Umbilical cord (tissue), 1 donor: ENCODE measurements at regions not wholly inside any gene's neighbourhood (a gene's known extent, or its start where the extent isn't known, plus 50 kb on each side); places are given as distances from the start of the nearest gene placed in this dataset.

Source experiments
- DNase-seq: peaks from one replicate; pipeline ENCODE4 v3.0.0-alpha.2; 2015; ENCODE audit warnings: low spot score

DNA sequence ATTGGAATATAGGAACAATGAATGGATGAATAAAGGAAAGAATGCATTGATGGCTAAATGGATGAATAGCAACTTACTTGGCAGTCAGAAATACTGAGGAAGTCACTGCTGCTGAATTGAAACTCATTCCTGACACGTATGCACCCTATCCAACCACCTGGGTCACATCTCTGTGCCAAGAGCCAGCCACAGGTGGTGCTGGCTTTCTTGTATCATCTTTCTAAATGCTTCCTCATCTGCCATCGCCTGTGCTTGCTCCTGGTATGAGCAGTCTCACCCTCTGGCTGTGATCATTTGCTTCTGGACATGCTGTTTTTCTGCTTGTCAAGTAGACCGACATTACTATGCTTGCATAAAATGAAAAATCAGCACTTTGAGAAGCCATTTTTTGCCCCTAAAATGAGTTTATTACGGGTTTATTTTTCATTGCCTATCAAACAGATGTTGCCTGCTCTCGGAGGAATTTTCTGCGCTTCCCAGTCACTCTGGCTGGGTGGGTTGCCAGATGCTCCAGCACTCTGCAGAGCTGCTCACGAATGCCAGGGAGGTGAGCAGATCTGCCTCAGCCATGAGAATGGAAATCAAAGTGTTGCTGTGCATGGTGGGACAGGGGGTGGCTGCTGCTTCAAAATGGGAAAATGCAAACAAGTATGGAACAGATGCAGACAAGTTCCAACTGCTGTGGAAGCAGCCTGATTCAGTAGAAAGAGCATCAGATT lies 1349.6 kb upstream of the CDH8 start:
- no peak for DNase-seq

DNA sequence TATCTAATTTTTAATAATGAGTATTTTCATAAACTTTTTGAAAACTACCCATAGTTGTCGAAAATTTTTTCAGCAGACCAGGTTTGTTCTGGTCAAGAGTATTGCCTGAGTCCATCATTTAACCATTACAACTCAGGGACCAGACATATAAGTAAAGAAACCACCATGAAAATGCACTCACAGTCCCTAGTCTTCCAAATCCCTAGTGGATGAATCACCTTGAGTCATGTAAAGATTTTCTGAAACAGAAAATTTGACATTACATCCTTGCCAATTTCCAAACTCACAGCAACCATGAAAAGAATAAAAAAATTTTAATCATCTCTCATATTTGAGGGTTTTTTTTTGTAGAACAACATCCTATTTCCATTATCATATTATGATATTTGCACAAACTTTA lies 1337.5 kb upstream of the CDH8 start:
- DNase-seq = no peak

DNA sequence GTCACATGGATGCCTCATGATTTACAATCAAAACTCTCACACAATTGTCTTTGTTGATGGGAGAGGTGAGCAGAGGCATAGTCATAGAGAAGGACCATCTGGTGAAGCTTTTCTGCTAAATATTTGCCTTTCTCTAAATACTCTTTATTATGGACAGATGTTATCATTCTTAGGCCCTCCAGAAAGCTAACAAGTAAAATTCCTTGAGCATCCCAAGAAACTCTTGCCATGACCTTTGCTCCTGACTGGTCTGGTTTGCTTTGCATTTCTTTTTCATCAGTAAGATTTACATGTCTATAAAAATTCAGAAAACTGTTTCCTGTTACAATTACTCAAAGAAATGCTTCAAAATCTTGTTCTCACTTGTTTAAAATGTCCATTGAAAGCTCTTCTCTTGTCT lies 1336.6 kb upstream of the CDH8 start:
- DNase-seq = no peak

DNA sequence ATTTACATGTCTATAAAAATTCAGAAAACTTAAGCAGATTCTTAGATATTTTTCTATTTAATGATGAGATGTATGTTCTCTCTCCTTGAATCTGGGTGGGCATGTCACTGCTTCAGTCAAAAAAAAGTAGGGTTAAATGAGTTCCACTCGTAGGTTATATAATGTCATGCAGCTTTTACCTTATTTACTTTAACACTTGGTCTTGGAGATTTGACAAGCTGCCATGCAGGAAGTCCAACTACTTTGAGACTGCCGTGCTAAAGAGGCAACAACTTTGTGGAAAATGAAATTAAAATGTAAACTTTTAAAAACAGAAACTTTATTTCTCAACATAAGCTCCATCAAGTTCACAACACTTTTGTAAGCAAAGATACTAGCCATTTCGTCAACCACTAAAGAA lies 1336.0 kb upstream of the CDH8 start:
- no peak for DNase-seq

DNA sequence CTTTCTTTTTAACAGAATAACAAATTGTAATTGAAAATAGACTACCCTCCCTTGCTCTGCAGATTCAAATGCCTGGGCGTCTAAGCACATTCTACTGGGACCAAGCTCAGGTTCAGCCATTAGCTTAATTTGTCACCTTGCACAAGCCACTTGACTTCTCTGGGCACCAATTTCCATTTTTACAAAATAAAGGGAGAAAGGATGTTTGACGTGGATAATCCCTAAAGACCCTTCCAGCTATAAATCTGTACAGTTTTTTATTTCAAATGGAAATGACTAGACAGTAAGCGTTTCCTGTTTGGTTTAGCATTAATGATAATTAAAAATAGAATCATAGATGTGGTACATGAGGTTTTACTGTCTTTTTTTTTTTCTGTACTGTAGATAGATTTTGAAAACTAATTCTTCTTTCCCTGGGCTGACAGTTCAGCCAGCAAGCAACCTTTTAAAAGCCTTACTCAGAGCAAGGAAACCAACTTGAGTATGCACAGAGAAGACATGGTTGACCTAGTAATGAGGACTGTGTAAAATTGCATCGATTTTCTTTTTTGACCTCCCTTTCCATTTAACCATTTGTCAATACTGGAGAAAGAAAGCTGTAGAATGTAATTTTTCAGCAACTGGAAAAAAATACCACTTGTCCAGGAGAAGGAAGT lies 1329.5 kb upstream of the CDH8 start:
- no peak for DNase-seq

DNA sequence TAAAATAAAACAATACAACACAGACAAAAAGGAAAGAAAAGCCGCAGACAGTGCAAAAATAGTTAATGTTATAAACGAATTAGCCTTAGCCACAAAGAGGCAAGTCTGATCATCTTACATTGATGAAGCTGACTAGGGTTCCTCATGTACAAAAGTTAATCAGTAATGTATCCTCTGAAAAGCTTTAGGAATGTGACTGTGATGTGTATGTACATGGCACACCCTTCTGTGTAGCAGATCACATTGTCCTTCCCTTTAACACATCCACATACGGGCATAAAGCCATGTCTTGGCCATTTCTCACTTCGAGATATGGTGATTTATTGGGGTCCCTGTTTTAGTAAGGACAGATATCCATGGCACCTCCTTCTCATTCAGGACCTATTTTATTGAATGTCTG lies 1327.5 kb upstream of the CDH8 start:
- DNase-seq = no peak

DNA sequence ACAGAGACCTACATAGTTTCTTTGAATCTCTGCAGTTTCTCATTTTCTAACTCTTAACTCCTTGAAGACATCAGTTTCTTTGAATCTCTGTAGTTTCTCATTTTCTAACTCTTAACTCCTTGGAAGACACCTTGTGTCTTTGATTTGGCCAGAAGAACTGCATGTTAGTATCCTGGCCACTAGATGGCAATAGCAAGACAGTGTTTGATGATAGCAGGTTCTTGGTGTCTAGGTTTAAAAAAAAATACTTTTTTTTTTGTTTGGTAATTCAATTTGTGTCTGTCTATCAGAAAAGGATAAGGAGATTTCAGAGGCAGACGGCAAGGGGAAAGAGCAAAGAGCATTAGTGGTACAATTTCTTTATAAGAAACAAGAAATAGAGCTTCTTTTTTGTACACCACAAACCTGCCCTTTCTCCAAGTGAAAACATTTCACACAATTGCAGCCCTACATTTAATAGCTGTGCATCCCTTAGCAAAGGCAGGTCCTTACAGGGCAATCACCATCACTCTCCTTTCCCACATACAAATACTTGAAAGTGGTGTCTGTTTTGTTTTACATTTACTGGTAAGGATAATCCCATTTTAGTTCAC lies 1324.9 kb upstream of the CDH8 start:
- peak; percentile 70 for DNase-seq

DNA sequence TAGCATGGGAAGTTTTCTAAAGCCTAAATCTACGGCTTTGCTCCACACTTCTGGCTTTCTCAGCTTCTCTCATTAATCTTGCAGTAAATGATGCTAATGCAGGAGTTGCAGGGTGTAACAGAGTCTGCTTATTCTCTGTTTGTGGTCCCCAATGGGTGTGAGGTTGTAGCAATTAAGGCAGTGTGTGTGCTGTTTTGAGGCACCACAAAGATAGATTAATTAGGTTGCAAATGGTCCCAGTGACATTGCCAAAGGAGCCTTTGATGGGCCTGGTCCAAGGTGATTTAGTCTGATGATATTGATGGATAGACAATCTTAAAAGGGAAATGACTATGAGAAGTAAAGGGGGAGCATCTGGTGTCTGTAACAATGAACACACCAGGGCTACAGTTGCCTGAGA lies 1313.7 kb upstream of the CDH8 start:
- no peak for DNase-seq

DNA sequence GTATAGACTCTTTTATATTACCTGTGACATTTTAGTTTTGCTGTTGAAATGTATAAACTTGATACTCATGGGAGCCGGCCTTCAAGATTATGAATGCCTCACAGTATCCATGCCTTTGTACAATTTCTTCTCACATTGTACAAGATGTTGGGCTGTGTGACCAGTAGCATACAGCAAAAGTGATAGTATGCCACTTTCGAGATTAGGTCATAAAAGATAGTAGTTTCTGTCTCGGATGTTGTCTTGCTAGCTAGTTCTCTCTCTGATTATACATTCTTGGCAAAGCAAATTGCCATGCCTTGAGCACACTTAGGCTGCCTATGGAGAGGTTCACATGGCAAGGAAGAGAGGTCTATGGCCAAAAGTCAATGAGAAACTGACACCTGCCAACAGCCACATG lies 1309.8 kb upstream of the CDH8 start:
- DNase-seq = no peak

DNA sequence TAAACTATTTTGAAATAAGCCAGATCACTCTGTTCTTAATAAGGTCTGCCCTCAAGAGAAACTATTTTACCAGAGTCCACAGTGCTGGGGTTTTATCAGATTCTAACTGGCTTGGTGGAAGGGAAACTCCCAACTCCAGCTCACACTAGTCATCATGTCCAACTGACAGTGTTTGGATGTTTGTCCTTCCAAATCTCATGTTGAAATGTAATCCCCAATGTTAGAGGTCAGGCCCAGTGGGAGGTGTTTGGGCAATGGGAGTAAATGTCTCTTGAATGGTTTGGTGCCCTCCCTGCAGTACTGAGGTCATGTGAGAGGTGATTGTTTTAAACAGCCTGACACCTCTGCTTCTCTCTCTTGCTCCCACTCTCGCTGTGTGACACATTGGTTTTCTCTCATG lies 1301.0 kb upstream of the CDH8 start:
- DNase-seq = no peak

DNA sequence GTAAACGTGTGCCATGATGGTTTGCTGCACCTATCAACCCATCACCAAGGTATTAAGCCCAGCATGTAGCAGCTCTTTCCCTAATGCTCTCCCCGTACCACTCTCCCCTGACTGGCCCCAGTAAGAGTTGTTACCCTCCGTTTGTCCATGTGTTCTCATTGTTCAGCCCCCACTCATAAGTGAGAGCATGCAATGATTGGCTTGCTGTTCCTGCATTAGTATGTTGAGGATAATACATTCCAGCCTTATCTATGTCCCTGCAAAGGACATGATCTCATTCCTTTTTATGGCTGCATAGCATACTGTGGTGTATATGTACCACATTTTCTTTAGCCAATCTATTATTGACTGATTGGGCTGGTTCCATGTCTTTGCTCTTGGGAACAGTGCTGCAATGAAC lies 1294.9 kb upstream of the CDH8 start:
- no peak for DNase-seq

DNA sequence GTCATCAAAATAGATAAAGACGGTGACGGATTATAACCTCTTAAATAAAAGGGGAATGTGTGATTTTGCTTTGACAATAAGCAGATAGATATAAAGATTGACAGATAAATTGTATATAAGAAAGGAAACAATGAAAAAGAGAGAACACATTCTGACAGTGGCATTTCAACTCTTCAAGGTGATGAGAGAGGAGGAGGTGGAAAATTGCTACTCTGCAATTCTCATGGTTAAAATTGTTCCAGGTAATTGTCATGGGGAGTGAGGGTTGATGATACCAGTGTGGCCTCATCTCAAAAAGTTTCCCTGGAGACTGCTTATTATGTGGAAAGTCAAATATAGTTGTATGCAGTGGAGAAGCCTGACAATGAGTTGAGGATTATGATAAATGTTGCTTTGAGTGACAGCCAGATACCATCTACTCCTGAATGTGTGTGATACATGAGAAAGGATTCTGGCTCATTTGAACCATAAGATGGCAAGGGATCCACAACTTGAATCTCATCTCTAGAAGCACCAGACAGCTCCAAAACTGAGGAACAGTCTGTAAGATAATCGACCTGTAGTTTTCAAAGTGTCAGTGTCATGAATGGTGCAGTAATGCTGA lies 1290.6 kb upstream of the CDH8 start:
- no peak for DNase-seq

DNA sequence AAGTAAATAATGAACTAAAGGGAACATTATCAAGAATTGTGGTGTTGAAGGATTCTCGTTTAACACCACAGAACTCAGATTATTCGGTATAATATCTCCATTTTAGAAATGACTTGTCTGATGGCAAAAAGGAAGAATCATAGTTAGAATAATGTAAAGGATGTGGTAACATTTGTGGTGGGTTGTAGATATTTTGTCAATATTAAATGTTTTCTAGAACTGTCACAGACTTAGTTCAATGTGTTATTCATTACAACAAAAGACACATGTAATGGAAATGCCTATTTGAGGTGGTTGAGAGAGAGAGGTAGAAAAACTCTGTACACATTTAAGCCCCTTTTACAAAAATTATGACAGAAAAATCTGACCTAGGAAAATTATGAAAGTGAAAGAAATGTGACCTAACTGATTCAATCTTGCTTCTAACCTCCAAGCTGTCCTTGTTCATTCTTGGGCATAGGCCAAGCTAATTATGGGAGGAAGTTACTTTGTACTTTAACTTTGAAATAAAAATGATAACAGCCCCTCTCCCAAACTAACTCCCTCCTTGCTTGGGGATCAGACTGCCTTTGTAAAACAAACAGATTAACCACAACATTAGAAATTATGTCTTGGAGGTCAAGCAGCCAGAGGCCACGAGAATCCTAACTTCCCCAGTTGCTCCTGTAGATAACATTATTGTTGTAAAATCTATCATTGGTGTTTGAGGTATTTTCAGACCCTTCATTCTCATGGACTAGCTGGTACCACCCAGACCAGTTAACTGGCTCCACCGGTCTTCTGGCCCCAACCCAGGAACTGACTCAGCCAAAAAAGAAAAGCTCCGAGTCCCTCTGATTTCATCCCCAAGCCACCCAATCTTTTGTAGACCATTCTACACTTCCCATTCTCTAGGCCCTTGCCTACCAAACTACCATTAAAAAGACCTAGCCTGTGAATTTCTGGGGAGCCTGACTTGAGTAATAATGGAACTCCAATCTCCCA lies 1287.8 kb upstream of the CDH8 start:
- DNase-seq = no peak

DNA sequence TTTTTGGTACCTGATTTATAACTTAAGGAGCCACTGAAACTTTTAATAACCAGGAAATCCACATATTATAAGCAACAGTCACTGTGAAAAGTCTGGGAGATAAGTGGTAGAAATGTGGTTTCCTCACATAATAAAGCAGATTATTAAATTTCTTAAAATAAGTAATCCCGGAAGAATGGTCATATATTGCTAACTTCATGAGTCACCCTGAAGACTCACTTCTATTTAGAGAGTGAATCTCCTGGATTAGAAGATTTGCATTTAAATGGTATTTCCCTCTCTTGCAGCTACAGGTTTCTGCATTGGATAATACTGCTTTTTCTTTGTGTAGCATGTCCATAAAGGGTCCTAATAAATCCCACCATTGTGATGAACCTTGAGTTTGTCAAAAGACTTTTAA lies 1286.8 kb upstream of the CDH8 start:
- DNase-seq = no peak

DNA sequence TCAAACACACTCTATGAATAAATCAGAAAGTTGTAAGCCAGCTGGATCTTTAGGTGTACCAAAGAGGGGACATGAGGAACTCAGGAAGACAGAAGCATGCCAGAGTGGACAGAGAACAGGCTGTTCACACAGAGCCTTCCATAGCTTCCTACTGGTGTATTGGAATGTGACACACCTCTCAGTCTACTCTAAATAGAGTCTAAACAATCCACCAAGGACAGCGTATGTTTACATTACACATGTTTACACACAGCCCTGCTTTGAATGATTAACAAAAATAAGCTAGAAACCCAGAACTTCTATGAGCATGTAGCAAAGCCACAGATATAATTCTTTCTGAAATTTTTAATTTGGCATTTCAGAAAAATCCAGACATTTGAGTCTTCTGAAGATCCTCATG lies 1279.0 kb upstream of the CDH8 start:
- DNase-seq = no peak

DNA sequence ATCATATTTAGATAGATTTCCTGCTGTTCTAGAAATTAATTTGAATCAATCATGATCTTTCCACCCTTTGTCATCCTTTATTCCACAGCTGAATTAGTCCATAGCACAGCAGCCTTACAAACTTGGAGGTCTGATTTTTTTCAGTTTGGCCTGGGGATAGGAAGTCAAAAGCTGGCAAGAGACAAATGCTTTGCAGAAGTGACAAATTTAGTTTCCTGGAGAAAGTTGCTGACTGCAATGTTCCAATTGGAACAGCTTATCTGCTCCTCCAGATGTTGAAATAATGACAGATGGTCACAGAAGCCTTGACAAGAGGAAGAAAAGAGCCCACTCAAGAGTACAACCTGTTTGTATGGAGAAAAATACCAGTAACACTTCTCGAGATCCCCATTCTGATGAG lies 1276.1 kb upstream of the CDH8 start:
- DNase-seq = peak; percentile 55

DNA sequence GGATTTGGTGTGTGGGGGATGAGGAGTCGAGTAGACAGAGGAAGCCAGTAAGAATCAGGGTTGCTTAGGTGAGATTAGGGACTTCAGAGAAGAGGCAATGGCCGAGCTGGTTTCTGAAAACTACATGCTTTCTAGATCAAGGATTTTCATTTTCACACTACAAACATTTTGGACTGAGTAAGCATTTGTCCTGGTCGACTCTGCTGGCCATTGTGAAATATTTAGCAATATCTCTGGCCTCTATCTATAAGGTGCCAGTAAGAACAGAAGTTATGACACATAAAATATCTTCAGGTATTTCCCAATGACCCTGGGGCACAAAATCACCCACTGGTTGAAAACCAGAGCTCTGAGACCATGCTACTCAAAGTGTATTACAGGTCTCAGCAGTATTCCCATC lies 1275.1 kb upstream of the CDH8 start:
- DNase-seq = no peak

DNA sequence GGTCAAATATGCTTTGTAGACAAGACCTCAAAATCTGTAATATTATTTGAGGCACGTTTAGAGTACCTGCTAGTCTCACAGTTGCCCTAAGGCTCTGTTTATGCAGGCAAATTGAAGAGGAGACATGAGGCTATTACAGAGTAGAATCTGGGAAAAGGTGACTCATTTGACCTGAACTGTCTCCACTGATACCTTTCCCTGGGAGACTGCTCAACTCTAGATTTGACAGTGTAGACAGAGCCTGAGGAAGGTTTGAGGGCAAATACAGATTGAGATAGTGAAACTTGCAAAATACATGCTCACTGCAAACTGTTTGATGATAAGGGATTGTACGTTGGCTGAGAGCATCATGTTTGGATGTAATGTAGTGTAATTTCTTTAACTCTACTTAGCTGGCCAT lies 1266.6 kb upstream of the CDH8 start:
- DNase-seq = no peak

DNA sequence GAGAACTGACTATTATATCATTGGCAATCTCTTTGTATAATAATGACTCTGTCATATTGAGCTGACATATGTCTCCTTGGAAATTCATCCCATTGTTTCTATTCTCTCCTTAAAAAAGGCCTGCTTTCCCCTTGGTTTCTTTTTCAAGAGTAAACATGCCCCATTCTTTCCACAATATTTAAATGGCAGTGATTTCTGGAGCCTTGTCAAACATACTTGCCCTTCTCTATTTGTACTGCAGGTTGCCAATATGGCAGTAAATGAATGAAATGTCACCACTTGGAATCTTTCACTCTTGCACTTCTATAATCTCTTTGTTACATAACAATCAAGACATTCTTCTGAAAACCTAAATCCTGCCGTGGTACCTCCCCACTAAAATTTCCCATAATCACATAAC lies 1265.1 kb upstream of the CDH8 start:
- no peak for DNase-seq

DNA sequence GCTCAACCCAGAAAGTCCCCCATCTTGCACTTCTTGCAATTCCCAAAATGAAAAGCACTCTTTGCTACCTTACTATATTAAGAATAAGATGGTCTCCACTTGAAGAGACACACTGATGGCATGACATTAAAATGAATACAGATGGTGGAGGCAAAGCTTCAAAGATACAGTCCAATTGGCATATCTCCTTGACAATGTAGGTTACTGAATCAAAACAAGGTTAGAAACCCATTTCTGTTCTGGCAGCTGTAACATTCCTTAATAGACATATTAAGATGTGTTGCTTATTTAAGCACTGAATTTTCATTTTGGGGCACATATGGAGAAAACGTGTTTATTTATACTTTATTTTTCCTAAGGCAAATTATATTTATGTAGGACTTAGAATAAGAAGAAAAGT lies 1262.8 kb upstream of the CDH8 start:
- DNase-seq = no peak

DNA sequence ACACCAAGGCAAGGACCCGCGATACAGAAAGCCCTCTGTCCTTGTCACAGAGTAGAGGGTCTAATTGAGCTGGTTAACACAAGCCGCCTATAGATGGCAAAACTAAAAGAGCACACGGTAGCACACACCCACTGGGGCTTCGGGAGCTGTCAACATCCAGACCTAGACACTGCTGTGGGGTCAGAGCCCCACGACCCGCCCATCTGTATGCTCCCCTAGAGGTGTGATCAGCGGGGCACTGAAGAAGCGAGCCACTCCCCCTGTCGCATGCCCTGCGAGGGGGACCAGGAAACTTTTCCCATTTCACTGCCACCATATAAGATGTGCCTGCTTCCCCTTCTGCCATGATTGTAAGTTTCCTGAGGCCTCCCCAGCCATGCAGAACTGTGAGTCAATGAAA lies 1255.8 kb upstream of the CDH8 start:
- DNase-seq = no peak
